HG03097 (cell line): ENCODE measurements at regions not wholly inside any gene's neighbourhood (a gene's known extent, or its start where the extent isn't known, plus 50 kb on each side); places are given as distances from the start of the nearest gene placed in this dataset.

ENCODE experiments used
- ATAC-seq: cut with Tn5 transposase; IDR thresholded peaks from one replicate; pipeline ENCODE4 v1.9.1; 2021; ENCODE audit not compliant: unreplicated experiment, low FRiP score

DNA sequence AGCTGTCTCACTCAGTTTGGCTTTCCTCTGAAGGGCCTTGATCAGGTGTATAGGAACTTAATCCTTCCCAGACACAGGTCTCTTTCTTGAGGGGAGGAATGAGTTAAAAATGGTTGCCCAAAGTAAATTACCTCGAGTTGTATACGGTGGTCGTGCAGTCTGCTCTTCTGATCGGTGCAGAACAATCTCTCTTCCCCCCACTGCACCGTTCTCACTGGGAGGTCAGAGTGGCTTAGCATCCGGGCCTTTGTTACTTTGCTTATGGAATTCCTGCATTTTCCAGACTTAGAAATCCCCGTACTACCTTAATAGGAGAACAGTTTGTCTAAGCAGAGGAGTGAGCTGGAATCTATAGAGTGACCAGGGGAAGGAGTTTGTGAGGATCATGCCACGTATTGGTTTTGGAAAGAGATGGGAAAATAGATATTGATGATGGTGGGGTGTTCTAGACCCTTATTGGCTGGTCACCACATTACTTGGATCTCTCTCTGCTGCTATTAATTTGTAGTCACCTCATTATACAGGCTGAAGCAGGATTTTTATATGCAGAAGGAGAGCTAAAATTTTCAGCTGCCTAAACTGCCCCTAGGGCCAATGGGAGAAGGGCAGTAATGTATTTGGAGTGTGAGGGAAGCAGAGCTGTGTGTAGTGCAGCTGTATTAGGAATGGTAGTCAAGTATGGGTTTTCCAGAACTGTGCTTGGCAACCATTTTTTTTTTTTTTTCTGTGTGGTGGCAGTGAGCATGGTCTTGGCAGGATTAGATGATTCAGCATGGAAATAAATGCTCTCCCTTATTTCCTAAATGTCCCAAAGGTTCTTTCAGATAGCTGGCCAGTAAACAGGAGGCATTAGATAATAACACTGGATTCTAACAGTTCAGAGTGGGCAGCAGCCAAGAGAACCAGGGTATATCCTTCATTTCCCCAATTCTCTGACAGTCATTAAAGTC, 81.5 kb downstream of the NDUFS5 start:
- ATAC-seq, result no peak

DNA sequence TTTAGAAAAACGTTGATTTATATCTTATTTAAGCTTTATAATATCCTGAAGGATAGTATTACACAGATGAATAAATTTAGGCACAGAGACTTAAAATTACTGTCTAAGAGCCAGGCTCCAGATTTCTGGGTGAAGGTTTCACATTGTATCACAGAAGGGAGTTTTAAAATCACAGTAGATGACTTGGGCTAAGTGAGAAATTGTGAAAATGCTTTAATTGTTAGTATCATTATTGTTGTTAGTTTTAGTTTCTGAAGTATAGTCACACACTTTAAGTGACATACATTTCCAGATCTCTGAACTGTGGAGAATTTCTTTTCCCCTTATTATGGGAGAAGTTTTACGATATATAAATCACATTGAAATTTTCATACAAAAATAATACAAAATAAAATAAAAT, 83.5 kb downstream of the NDUFS5 start:
- no peak for ATAC-seq

DNA sequence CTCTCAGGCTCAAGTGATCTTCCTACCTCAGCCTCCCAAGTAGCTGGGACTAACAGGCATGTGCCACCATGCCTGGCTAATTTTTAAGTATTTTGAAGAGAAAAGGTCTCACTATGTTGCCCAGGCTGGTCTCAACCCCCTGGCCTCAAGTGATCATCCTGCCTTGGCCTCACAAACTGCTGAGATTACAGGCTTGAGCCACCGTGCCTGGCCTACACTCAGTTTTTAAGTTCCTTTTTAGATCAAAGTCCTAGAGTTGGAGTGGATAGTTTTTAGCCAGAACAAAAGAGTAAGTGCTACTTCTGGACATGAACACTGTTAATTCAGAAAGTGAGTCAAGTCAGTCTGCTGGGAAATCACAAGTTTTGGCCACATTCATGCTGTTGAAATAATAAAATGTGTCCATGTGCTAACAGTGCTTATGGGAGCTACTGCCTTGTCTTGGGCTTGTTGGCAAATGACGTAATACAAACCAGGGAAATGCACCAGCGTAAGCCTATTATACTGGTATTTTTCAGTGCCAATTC, 84.2 kb downstream of the NDUFS5 start:
- no peak for ATAC-seq

DNA sequence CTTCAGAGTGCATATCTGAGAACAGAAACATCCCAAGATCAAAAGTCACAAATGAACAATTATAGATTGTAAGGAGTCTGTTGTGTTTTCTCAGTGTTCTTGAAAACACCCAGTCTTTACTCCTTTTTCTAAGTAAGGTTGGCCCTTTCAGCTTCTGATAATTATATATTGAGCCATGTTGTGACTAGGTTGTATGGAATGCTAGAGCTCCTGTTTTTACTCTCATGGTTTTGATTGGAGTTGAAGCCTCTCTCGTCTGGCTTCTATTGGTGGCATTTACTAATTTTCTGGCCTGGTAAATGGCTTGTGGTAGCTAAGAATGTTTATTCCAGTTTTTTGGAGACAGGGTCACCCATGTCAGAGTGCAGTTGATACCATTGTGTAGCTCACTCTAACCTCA, 84.7 kb downstream of the NDUFS5 start:
- ATAC-seq, result no peak

DNA sequence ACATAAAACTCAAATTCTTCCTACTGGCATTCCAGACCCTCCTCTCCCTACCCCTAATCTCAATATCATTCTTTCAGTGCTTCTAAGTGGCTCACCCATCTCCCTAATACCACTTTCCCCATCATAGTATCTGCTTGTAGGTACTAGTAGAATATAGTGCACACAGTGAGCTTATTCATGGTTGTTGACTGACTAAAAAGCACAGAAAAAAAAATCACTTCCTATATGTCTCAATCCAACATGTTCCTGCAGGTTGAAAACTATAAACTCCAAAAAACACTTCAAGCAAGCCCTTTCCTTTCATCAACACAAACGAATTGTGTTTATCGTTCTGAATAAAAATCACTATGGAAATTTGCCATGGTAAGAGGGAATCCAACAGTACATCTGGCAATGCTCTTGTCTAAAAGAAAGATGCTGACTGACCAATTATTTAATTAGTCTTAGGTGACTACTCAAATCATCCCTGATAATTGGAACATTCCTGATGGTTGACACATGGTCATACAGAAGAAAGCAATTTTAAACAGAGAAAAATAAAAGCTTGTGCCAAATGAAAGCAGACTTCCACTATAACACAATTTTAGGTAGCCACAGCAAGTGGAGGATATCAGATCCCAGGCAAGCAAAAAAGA, 87.1 kb downstream of the NDUFS5 start:
- ATAC-seq, result no peak

DNA sequence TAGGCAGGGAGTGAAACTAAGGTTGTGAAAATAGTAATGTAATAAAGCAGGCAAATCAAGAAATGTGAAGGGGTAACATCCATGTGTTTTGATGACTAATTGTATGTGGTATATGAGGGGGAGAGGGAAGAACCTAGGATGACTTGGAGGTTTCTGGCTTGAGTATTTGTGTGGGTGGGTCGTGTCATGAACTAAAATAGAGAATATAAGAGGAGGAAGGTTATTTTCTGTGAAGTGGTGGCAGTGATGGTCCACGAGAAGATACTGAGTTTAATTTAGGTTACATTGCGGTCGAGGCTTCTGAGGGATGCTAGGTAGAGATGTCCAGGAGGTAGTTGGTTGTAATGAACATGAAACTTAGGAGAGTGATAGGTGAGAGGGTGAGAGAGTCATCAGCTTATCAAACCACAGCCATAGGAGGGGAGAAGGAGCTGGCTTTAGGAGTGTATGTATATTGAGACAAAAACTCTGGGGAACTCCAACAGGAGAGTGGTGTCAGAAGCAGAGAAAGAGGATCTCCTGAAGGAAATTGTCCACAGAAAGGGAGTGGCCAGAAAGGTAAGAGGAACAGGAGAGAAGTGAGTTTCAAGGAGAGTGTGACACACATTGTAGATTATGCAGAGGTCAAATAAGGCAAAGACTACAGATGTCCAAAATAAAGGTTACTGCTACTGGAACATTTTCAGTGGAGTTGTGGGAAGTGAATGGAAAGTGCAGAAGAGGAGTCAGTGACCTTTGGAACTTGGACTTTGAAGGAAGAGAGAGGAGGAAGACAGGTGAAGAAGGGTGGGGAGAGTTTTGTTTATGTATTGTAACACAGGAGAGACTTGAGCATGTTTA, 89.0 kb upstream of the MACF1 start:
- no peak for ATAC-seq

DNA sequence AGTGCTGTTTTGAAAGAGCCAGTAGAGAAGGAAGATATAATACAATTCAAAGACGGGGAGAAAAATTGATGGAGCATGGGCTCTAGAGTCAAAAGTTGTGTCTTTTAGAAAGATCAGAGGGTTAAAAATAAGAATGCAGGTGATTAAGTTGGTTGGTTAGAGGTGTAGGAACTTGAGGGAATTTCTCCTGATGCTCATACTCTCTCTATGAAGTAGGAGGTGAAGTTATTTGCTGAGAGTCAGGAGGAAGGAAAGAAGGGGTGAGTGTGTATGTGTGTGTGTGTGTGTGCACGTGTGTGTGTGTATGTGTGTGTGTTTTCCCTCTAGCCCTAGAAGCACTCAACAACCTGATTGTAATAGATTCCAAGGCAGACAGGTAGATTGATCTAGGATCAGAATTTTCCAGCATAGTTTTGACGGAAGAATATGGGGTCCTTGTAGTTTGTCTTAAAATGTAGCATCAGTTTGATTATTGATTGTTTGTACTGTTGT, 88.3 kb upstream of the MACF1 start:
- ATAC-seq, result no peak

DNA sequence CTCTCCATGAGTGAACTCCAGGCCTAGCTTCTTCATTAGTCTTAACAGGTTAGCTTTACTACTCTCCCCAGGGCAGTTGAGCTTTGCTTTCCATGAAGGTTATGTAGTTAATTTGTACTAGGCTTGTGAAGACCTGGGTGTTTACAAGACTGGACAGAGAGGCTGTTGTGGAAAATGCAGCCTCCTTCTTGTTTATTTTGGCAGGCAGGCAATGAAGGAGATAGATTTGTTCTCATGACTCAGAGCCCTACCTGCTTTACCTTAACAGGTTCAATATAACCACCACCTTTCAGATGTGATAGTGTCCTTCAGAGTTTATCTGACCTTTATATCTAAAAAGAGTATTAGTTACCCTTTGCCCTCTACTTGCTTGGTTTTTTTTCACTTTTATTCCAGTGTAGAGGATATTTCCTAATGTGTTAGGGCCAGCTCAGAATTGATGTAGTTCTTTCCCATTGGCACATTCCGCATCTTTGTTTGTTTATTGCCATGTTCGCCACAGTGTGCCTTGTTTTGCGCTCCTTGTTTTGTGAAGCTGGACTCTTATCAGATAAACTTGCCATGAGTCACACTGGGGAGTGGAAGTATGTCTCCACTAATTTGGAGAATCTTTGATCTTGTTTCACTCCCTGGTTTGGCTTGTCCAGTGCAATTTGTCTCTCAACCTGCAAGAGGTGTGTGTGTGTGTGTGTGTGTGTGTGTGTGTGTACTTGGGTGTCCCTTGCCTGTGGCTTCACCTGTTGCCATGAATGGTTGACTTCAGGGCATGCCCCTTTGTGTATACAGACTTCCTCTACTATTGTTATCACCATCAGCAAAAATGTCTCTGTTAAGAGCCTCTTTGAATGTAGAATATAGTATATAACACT, 87.4 kb upstream of the MACF1 start:
- no peak for ATAC-seq

DNA sequence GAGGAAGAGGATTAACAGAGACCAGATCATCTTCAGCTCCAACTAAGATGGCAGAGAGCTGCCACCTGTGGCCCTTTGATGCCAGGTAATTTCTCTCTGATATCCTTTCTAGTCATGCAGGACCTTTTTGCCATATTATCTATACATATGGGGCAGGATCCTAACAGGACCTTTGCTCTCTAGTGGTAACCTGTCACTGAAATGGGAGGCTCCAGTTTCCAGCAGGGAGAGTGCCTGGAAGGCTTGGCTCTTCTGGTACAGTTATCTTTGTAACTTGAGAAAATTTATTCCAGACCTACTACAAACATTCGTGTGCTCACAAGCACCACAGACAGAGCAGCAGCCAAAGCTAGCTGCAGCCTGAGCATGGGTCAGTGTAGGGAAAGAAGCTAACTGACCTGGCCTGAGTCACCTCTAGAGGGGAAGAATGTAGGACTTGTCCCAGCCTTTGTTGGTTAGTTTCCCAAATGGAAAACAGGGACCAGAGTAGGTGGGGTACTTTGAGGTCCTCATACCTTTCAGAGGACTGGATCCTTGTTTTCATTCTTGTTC, 86.5 kb upstream of the MACF1 start:
- no peak for ATAC-seq

DNA sequence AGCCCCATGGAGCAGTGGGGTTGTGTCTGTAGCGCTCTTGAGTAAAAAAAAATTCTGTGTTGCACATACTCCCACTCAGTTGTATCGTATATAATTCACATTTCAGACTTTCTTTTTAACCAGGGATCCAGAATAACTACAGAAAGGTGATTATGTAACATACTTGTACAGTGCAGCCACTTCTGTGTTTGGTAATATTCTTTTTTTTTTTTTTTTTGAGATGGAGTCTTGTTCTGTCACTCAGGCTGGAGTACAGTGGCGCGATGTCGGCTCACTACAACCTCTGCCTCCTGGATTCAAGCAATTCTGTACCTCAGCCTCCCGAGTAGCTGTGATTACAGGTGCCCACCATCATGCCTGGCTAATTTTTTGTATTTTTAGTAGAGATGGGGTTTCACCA, 82.4 kb upstream of the MACF1 start:
- no peak for ATAC-seq

DNA sequence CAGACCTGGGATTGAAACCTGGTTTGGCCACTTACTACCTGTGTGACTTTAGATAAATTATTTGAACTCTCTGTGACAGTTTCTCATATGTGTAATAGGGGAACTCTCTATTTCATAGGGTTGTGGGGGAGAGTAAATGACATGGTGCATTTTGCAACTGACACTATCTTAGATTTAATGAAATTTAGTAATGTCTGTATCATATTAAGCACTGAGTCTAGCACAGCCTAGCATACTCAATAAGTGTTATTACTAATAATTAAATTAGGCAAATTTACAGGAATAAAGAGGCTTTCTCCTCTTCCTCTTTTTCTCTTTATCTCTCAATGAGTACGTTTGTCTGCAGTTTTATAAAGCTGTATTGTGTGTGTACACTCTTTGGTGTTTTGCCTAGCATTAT, 80.2 kb upstream of the MACF1 start:
- ATAC-seq, result no peak

DNA sequence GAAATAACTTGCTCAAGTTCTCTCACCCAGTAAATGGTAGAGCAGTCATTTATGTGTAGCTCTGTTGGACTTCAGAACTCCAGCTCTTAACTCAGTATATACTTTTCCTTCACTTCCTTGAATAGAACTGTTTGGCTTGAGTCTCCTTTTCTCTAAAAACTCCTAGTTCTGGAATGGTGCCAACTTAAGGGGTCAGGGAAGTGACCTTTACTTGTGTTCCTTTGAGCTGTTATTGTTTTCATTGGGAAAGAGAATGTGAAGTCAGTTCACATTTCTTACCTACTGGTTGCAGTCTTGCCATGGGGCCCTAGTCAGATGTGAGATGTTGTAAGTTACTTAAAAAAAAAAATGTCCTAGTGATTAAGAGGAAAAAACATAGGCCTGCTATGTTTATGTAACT, 77.0 kb upstream of the MACF1 start:
- no peak for ATAC-seq

DNA sequence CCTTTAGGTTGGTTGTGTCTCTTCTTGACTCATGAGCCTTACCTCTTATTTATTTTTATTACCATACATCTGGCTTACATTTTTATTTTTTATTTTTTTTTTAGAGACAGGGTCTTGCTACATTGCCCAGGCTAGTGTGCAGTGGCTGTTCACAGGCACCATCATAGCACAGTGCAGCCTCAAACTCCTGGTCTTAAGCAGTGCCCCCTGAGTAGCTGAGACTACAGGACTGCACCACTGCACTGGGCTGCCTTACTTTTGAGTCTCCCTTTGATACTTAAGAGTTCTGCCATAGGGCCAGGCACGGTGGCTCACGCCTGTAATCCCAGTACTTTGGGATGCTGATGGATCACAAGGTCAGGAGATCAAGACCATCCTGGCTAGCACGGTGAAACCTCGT, 76.4 kb upstream of the MACF1 start:
- ATAC-seq, result no peak

DNA sequence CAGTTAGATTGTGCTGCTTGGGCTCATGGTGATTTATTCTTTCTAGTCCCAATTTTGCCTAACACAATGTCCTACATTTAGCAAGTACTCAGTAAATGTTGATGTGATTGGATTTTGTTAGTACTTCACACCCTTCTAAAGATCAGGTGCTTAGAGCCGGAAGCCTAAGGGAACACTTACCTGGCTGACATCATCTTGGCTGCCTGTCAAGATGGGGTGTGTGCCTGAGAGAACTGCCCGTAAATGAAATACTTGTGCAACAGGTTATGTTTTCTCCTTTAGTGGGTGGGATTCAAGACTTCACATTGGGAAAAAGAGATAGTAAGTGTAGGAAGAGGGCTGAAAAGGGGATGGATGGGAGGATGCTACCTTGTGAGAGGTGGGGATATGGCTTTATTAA, 75.5 kb upstream of the MACF1 start:
- ATAC-seq, result no peak

DNA sequence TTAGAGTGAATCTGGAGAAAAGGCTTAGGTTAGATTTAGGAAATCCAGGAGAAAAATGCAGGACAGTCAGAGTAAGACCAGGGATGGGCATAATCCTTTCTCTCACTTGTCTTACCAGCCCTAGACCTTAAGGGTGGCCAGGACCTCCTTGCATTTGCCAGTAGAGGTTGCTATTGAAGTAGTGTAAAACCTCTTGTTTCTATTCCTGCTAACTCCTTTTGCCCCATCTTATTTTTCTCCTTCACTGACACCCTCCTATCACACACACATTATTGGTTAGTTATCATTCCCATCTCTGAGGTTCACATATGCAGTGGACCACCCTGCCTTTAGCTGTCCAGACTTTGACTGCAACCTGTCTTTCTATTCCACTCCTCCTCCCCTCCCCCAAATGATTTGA, 75.0 kb upstream of the MACF1 start:
- no peak for ATAC-seq

DNA sequence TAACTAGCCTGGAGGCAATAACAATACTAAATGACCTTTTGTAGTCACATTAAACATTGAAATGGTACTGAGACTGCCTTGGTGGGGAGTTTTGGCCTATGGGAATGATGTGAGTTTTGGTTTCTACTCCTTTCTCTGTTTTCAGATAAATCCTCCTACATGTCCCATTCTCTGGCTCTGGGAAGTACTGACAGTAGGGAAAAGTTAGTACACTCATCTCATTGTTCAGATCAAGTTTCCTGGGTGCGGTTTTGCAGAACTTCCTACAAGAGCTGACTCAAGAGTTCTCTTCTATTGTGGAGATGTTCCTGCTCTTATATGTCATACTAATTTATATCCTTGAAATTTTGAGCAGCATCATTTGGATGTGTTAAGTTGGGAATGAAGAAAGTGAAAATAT, 74.2 kb upstream of the MACF1 start:
- ATAC-seq, result no peak

DNA sequence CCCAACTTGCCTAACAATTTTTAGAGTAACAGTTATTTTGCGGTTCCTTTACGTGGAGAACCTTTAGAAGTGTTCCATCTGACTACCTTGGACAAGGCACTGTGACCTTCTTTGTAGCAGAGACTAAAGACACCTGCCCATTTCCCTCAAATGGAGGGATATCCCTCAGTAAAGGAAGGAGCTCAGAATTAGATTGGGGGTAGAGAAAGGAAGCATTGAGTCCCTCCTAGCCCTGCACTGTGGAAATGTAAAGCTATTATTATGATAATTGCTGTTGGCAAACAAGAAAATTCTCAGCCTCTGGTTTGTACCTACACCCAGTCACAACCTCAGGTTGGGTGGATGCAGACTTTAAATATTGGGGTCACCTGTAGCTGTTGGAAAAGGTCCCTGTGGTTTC, 72.6 kb upstream of the MACF1 start:
- ATAC-seq, result no peak

DNA sequence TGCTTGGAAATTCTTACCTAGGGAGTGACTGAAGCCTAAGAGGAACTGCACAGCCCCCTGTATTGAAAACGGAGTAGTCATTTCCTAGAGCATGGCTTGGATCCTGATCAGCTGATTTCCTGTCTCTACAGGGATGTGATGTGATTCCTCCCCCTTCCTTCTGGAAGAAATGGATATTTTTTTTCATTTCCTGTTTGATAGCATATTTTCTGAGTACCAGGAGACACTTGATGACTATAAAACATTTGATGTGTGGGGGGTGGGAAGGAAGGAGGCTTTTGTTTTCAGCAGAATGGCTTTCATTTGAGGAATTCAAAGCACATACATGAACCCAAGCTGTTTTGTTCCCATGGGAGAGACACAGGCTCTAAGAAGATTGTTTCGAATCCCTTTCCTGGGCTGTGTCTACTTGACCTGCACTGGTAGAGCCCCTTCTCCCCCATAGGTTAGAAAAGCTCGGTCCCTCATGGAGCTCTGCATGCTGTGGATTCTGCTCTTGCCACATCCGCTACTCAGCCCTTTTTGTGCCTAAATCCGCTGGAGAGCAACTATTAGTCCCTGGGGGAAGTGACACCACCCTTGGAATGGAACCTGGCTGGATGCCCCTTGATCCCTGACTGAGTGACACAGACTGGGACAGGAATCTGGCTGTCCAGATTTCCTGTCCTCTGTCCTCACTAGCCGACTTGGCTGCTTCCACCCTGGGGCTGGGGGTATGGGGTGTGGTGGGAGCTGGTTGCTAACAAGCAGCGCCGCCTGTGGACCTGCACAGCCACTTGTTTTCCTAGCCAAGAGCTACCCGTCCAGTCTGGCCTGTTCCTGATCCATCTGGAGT, 71.8 kb upstream of the MACF1 start:
- no peak for ATAC-seq

DNA sequence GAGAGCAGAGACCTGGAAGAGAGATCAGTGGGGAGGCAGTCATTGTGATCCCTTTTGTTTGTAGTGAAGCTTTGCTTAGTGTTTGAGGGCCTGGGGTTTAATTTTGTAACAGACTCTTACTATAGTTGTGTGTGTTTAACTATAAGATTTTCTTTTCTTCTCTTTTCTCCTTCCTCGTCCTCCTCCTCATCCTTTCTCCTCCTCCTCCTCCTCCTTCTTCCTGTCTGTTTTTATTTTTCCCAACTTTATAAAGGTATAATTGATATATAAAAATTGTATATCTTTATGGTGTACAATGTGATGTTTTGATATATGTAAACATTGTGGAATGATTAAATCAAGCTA, 71.2 kb upstream of the MACF1 start:
- no peak for ATAC-seq
